ENCODE measurements at regions not wholly inside any gene's neighbourhood (a gene's known extent, or its start where the extent isn't known, plus 50 kb on each side); places are given as distances from the start of the nearest gene placed in this dataset.

DNA sequence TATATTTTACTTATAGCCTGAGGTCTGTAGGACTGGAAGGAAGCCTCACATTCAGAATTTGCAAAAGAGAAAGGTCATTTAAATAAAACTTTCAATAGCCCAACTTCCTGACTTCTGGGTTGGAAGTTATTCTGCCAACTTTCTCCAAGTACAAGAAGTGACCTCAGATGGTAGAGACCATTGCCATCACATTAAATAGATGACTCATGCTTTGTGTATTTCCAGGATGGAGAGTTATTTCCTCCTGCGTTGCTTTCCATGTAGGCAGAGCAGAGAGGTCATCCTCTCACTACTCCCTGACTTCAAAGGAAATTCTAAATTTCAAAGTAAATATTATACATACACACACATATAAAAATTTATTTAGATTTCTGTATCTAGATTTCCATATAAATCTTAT, 73.0 kb upstream of the NR3C2 start:
- no peaks in the 10 kb centered on the region for H3K27me3 ChIP-seq (ENCODE audit: insufficient read depth, insufficient read length)
- TF ChIP-seq YY1 (IDR thresholded peaks at IDR 0.05; ENCODE audit: insufficient read depth, insufficient read length): no peak
- no peak for TF ChIP-seq SUZ12 (IDR thresholded peaks at IDR 0.05; ENCODE audit: extremely low read depth, insufficient read depth, insufficient read length)
- TF ChIP-seq ZNF274 (IDR thresholded peaks at IDR 0.05; ENCODE audit: low read depth, low read length): no peak
- no peaks in the 10 kb centered on the region for H3K9me3 ChIP-seq (ENCODE audit: insufficient read depth, low read length)
- H3K4me1 ChIP-seq (ENCODE audit: insufficient read depth, insufficient read length): no peaks in the 10 kb centered on the region
- no peak for DNase-seq (ENCODE audit: low read depth, low spot score)
- no peaks in the 10 kb centered on the region for H3K36me3 ChIP-seq (ENCODE audit: insufficient read depth, insufficient read length, low read length)
- no peak overlapping the region for H3K4me3 ChIP-seq (ENCODE audit: insufficient read length, low read depth)
- H3K9ac ChIP-seq (ENCODE audit: insufficient read length, low read depth): no peak overlapping the region

DNA sequence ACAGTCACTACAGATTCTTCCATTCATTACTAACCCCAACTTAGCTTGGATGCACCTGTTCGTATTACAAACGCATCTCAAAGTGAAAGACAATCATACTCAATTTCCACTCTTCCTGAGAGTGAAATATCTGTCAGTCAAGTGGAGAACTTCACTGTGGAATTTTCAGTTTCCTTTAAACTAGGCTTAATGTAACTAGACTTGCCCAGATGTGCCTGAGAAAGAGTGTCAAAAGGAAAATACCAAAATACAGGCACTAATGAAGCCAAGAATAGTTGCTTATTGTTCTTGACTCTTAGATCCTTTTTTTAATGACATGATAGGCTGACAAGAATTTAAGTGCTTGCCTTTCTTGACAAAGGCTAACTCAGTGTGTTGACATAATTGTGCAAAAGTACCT, 72.4 kb upstream of the NR3C2 start:
- H3K27me3 ChIP-seq (ENCODE audit: insufficient read depth, insufficient read length): no peaks in the 10 kb centered on the region
- no peaks in the 10 kb centered on the region for H3K4me1 ChIP-seq (ENCODE audit: insufficient read depth, insufficient read length)
- DNase-seq (ENCODE audit: low read depth, low spot score): no peak
- no peaks in the 10 kb centered on the region for H3K36me3 ChIP-seq (ENCODE audit: insufficient read depth, insufficient read length, low read length)
- H3K4me3 ChIP-seq (ENCODE audit: insufficient read length, low read depth): no peak overlapping the region
- TF ChIP-seq YY1 (IDR thresholded peaks at IDR 0.05; ENCODE audit: insufficient read depth, insufficient read length) (no peak), ZNF274 (IDR thresholded peaks at IDR 0.05; ENCODE audit: low read depth, low read length) (no peak), SUZ12 (IDR thresholded peaks at IDR 0.05; ENCODE audit: extremely low read depth, insufficient read depth, insufficient read length) (no peak)
- H3K9me3 ChIP-seq (ENCODE audit: insufficient read depth, low read length): no peaks in the 10 kb centered on the region
- no peak overlapping the region for H3K9ac ChIP-seq (ENCODE audit: insufficient read length, low read depth)

DNA sequence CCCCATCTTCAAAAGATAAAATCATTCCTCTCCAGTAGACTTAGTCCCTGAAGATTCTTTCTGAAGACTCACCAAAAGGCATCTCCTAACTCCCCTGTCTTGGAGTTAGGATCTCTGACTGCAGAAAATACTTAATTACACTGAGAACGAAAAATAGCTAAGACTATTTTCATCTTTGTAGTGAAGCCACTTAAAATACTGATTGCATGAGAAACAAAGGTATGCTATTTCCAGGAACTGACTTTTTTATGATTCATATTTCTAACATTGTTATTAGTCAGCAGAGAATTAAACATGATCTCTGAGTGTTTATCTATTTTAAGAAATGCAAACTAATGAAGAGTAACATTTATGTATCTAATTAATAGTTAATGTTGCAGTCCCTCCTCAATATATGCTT, 71.8 kb upstream of the NR3C2 start:
- Histone ChIP-seq H3K36me3 (ENCODE audit: insufficient read depth, insufficient read length, low read length) (no peaks in the 10 kb centered on the region), H3K9me3 (ENCODE audit: insufficient read depth, low read length) (no peaks in the 10 kb centered on the region), H3K27me3 (ENCODE audit: insufficient read depth, insufficient read length) (no peaks in the 10 kb centered on the region), H3K9ac (ENCODE audit: insufficient read length, low read depth) (no peak overlapping the region), H3K4me3 (ENCODE audit: insufficient read length, low read depth) (no peak overlapping the region), H3K4me1 (ENCODE audit: insufficient read depth, insufficient read length) (no peaks in the 10 kb centered on the region)
- TF ChIP-seq SUZ12 (IDR thresholded peaks at IDR 0.05; ENCODE audit: extremely low read depth, insufficient read depth, insufficient read length) (no peak), YY1 (IDR thresholded peaks at IDR 0.05; ENCODE audit: insufficient read depth, insufficient read length) (no peak), ZNF274 (IDR thresholded peaks at IDR 0.05; ENCODE audit: low read depth, low read length) (no peak)
- no peak for DNase-seq (ENCODE audit: low read depth, low spot score)

DNA sequence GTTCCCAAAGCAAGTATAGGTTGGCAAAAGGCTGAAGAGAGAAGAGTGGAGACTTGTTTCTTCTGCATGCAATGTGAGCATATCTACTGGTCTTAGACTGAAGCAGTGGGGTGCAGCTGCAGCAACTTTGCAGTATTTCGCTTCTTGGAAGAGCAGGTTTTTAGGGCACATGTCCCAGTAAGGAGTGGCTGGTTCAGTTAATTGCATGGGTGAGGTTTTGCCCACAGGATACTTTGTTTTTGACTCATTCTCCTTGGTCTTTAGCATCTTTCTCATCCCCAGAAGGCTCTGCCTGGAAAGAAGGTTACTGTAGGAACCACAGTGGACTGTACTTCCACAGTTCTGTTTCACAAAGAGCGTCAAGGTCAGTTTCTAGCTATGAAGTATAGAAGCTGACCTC, 68.0 kb upstream of the NR3C2 start:
- no peaks in the 10 kb centered on the region for H3K36me3 ChIP-seq (ENCODE audit: insufficient read depth, insufficient read length, low read length)
- H3K4me1 ChIP-seq (ENCODE audit: insufficient read depth, insufficient read length): no peaks in the 10 kb centered on the region
- no peak for TF ChIP-seq YY1 (IDR thresholded peaks at IDR 0.05; ENCODE audit: insufficient read depth, insufficient read length)
- TF ChIP-seq SUZ12 (IDR thresholded peaks at IDR 0.05; ENCODE audit: extremely low read depth, insufficient read depth, insufficient read length): no peak
- TF ChIP-seq ZNF274 (IDR thresholded peaks at IDR 0.05; ENCODE audit: low read depth, low read length): no peak
- no peaks in the 10 kb centered on the region for H3K27me3 ChIP-seq (ENCODE audit: insufficient read depth, insufficient read length)
- no peak overlapping the region for H3K9ac ChIP-seq (ENCODE audit: insufficient read length, low read depth)
- H3K4me3 ChIP-seq (ENCODE audit: insufficient read length, low read depth): no peak overlapping the region
- H3K9me3 ChIP-seq (ENCODE audit: insufficient read depth, low read length): no peaks in the 10 kb centered on the region
- DNase-seq (ENCODE audit: low read depth, low spot score): no peak

DNA sequence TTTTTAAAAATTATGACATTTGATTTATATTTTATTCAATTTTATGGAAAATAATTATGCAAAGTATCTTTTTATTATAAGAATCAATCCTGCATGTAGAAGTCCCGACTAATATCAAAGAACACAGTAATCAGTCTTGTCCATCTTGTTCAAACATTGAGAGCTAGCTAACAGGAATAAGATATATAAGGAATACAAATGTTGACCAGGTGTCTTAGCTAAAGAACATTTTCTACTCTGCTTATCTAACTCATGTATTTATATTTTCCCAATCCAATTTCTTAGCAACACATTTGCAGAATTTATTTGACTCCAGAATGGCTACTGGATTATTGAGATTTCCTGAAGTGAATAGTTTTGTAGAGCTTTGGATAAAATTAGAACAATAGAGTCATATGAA, 61.5 kb upstream of the NR3C2 start:
- Histone ChIP-seq H3K9me3 (ENCODE audit: insufficient read depth, low read length) (no peaks in the 10 kb centered on the region), H3K4me1 (ENCODE audit: insufficient read depth, insufficient read length) (no peaks in the 10 kb centered on the region), H3K9ac (ENCODE audit: insufficient read length, low read depth) (no peak overlapping the region), H3K36me3 (ENCODE audit: insufficient read depth, insufficient read length, low read length) (no peaks in the 10 kb centered on the region), H3K4me3 (ENCODE audit: insufficient read length, low read depth) (no peak overlapping the region), H3K27me3 (ENCODE audit: insufficient read depth, insufficient read length) (no peaks in the 10 kb centered on the region)
- no peak for DNase-seq (ENCODE audit: low read depth, low spot score)
- TF ChIP-seq ZNF274 (IDR thresholded peaks at IDR 0.05; ENCODE audit: low read depth, low read length): no peak
- no peak for TF ChIP-seq YY1 (IDR thresholded peaks at IDR 0.05; ENCODE audit: insufficient read depth, insufficient read length)
- no peak for TF ChIP-seq SUZ12 (IDR thresholded peaks at IDR 0.05; ENCODE audit: extremely low read depth, insufficient read depth, insufficient read length)

DNA sequence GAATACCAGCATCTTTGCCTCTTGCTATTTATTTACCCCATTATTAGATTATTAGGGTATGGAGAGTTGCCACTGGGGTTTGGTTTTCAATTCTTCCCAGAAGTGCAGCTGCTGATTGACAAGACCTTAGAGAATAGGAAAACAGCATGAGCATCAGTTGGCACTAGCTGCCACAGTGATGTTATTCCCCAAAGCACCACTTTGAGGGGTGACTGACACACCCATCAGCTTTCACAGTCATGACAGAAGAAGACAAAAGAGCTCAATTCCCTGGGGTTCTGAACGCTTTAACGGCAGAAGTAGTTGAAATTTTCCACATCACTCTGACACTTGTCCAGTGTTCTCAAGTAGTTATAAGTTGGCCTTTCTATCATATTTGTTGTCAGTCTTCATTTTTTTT, 55.0 kb upstream of the NR3C2 start:
- DNase-seq (ENCODE audit: low read depth, low spot score): no peak
- Histone ChIP-seq H3K9me3 (ENCODE audit: insufficient read depth, low read length) (no peaks in the 10 kb centered on the region), H3K4me3 (ENCODE audit: insufficient read length, low read depth) (no peak overlapping the region), H3K9ac (ENCODE audit: insufficient read length, low read depth) (no peak overlapping the region), H3K27me3 (ENCODE audit: insufficient read depth, insufficient read length) (no peaks in the 10 kb centered on the region), H3K36me3 (ENCODE audit: insufficient read depth, insufficient read length, low read length) (no peaks in the 10 kb centered on the region), H3K4me1 (ENCODE audit: insufficient read depth, insufficient read length) (no peaks in the 10 kb centered on the region)
- TF ChIP-seq SUZ12 (IDR thresholded peaks at IDR 0.05; ENCODE audit: extremely low read depth, insufficient read depth, insufficient read length) (no peak), ZNF274 (IDR thresholded peaks at IDR 0.05; ENCODE audit: low read depth, low read length) (no peak), YY1 (IDR thresholded peaks at IDR 0.05; ENCODE audit: insufficient read depth, insufficient read length) (no peak)

DNA sequence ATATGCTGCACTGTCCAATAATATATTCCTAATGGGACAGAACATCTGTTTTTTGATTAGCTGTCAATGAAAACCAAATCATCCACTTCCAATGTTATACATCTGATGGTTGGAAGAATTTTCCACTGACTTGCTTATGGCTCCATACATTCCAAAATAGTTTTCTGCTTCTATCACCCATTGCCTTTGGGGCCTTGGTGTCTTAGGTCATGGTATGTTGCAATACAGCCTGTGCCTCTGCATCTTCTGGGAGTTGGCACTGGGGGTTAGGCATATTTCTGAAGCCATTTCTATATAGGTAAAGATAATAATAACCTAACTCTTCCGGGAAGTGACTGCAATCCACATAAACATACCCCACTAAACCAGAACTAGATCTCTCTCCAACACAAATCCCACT, 53.2 kb upstream of the NR3C2 start:
- no peak for TF ChIP-seq SUZ12 (IDR thresholded peaks at IDR 0.05; ENCODE audit: extremely low read depth, insufficient read depth, insufficient read length)
- H3K9ac ChIP-seq (ENCODE audit: insufficient read length, low read depth): no peak overlapping the region

More for the DNA sequence above, 53.2 kb upstream of the NR3C2 start:
- no peak for DNase-seq (ENCODE audit: low read depth, low spot score)
- Histone ChIP-seq H3K4me3 (ENCODE audit: insufficient read length, low read depth) (no peak overlapping the region), H3K4me1 (ENCODE audit: insufficient read depth, insufficient read length) (no peaks in the 10 kb centered on the region), H3K36me3 (ENCODE audit: insufficient read depth, insufficient read length, low read length) (no peaks in the 10 kb centered on the region), H3K9me3 (ENCODE audit: insufficient read depth, low read length) (no peaks in the 10 kb centered on the region), H3K27me3 (ENCODE audit: insufficient read depth, insufficient read length) (no peaks in the 10 kb centered on the region)

Data from NT2/D1 (cell line).